DOHH2 (cell line): ENCODE measurements at regions not wholly inside any gene's neighbourhood (a gene's known extent, or its start where the extent isn't known, plus 50 kb on each side); places are given as distances from the start of the nearest gene placed in this dataset.

ENCODE experiments used
- H3F3A ChIP-seq: fragments of 200-600 bp; sonication (generic), shearing (Covaris generic); 2 replicates; pipeline ENCODE4 v1.6.0; 2016; ENCODE audit warnings: antibody characterized with exemption, mild to moderate bottlenecking; ENCODE audit not compliant: control insufficient read depth, insufficient read depth
- H3K27ac ChIP-seq: fragments of 200-600 bp; sonication (generic); 2 replicates; pipeline ENCODE4 v1.5.1; 2014; ENCODE audit warnings: low read depth, mild to moderate bottlenecking, low read length, moderate library complexity
- H3K27me3 ChIP-seq: fragments of 200-600 bp; sonication (generic); 2 replicates; pipeline ENCODE4 v1.6.1; 2014; ENCODE audit warnings: mild to moderate bottlenecking, low read length, mixed read lengths; ENCODE audit not compliant: control insufficient read depth
- H3K36me3 ChIP-seq: fragments of 200-600 bp; sonication (generic); 2 replicates; pipeline ENCODE4 v1.6.1; 2014; ENCODE audit warnings: mild to moderate bottlenecking, low read length, moderate library complexity, mixed read lengths; ENCODE audit not compliant: control insufficient read depth
- H3K4me1 ChIP-seq: fragments of 200-600 bp; sonication (generic); 2 replicates; pipeline ENCODE4 v1.6.1; 2014; ENCODE audit warnings: mild to moderate bottlenecking, low read length, mixed read lengths; ENCODE audit not compliant: control insufficient read depth
- H3K4me2 ChIP-seq: fragments of 200-600 bp; sonication (generic); 2 replicates; pipeline ENCODE4 v1.6.0; 2014; ENCODE audit warnings: mild to moderate bottlenecking, low read length, moderate library complexity
- H3K4me3 ChIP-seq: fragments of 200-600 bp; sonication (generic); 2 replicates; pipeline ENCODE4 v1.5.1; 2014; ENCODE audit warnings: mild to moderate bottlenecking, low read length, mixed read lengths
- H3K79me2 ChIP-seq: fragments of 200-600 bp; sonication (generic); 2 replicates; pipeline ENCODE4 v1.6.1; 2014; ENCODE audit warnings: mild to moderate bottlenecking, low read length, mixed read lengths; ENCODE audit not compliant: control insufficient read depth
- H3K9me2 ChIP-seq: fragments of 200-600 bp; sonication (generic); replicated peaks from 2 replicates; pipeline ENCODE4 v1.6.1; 2014; ENCODE audit warnings: mild to moderate bottlenecking, low read length, mixed read lengths; ENCODE audit not compliant: control insufficient read depth
- H3K9me3 ChIP-seq: fragments of 200-600 bp; sonication (generic); 2 replicates; pipeline ENCODE4 v1.6.1; 2014; ENCODE audit warnings: antibody characterized with exemption, low read length, mixed read lengths; ENCODE audit not compliant: control insufficient read depth, insufficient read depth
- H4K20me1 ChIP-seq: fragments of 200-600 bp; sonication (generic); 2 replicates; pipeline ENCODE4 v1.6.0; 2014; ENCODE audit warnings: low read depth, mild to moderate bottlenecking, antibody characterized with exemption, low read length, moderate library complexity; ENCODE audit not compliant: control insufficient read depth, insufficient read depth
- CTCF ChIP-seq: fragments of 200-600 bp; sonication (generic); IDR thresholded peaks from one replicate; pipeline ENCODE4 v1.5.1; 2014; ENCODE audit warnings: antibody characterized with exemption, mild to moderate bottlenecking, low read depth, low read length; ENCODE audit not compliant: poor library complexity, severe bottlenecking
- EZH2phosphoT487 ChIP-seq: fragments of 200-600 bp; sonication (generic); IDR thresholded peaks from 2 replicates; pipeline ENCODE4 v1.6.1; 2017; ENCODE audit warnings: borderline replicate concordance, mild to moderate bottlenecking, antibody characterized with exemption, low read length, moderate library complexity, mixed read lengths

DNA sequence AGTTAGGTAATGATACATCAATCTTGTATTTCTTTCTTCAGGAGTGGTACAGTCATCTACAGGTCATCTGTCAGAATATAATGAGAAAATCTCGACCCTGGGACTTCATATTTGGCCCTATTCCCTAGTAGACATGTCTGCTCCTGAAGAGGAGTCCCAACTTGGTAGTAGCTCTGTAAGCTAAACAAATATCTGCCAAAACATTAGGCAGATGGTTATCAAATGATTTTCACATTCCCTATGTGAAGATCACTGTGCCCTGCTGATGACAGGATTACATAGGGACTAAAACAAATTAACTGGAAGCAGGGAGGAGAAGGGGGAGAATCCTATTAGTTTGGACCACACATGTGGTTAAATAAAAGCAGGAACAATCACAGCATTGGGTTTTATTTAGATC lies 138.6 kb upstream of the NFIB start:
- Histone ChIP-seq H3K9me3 (no peaks in the 10 kb centered on the region), H3K4me3 (no peak overlapping the region), H4K20me1 (no peaks in the 10 kb centered on the region), H3K4me1 (no peaks in the 10 kb centered on the region), H3K9me2 (no peaks in the 10 kb centered on the region), H3F3A (no peaks in the 10 kb centered on the region), H3K27ac (no peak overlapping the region), H3K36me3 (no peaks in the 10 kb centered on the region), H3K4me2 (no peak overlapping the region), H3K27me3 (no peaks in the 10 kb centered on the region), H3K79me2 (no peaks in the 10 kb centered on the region)
- no peak for TF ChIP-seq CTCF
- no peak for TF ChIP-seq EZH2phosphoT487

- no peak overlapping the region for H3K4me2 ChIP-seq
- no peaks in the 10 kb centered on the region for H3K36me3 ChIP-seq
- no peaks in the 10 kb centered on the region for H3K4me1 ChIP-seq
- no peak overlapping the region for H3K27ac ChIP-seq
- TF ChIP-seq CTCF (no peak), EZH2phosphoT487 (no peak)
- no peaks in the 10 kb centered on the region for H3K9me2 ChIP-seq
- H3K27me3 ChIP-seq: no peaks in the 10 kb centered on the region
- no peaks in the 10 kb centered on the region for H3F3A ChIP-seq
- no peaks in the 10 kb centered on the region for H3K79me2 ChIP-seq
- no peaks in the 10 kb centered on the region for H3K9me3 ChIP-seq
- no peaks in the 10 kb centered on the region for H4K20me1 ChIP-seq
- H3K4me3 ChIP-seq: no peak overlapping the region
These were observed 138.0 kb upstream of the NFIB start for GRCh38 chr9:14451949-14452348.

DNA sequence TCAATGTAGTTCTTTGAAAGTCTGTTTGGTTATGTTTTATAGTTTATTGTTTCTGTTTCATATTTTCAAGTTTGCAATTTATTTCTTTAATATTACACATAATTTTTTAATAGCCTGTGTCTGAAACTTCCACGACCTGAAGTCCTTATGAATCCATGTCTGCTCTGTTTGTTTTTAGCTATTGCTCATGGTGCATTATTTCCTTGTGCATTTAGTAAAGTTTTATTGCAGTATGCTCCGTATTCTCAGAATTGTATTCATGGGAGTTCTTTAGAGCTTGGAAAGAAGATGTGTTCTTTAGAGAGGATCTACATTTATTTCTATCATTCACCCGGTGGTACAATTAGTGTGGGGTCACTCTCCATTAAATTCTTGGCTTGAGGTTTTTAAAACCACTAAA lies 133.2 kb upstream of the NFIB start:
- Histone ChIP-seq H3K27me3 (no peaks in the 10 kb centered on the region), H3K9me2 (no peaks in the 10 kb centered on the region), H3K36me3 (no peaks in the 10 kb centered on the region), H3K79me2 (no peaks in the 10 kb centered on the region), H3K4me1 (no peaks in the 10 kb centered on the region), H3K27ac (no peak overlapping the region), H4K20me1 (no peaks in the 10 kb centered on the region), H3K4me3 (no peak overlapping the region), H3K4me2 (no peak overlapping the region), H3F3A (no peaks in the 10 kb centered on the region), H3K9me3 (no peaks in the 10 kb centered on the region)
- TF ChIP-seq EZH2phosphoT487: no peak
- no peak for TF ChIP-seq CTCF

DNA sequence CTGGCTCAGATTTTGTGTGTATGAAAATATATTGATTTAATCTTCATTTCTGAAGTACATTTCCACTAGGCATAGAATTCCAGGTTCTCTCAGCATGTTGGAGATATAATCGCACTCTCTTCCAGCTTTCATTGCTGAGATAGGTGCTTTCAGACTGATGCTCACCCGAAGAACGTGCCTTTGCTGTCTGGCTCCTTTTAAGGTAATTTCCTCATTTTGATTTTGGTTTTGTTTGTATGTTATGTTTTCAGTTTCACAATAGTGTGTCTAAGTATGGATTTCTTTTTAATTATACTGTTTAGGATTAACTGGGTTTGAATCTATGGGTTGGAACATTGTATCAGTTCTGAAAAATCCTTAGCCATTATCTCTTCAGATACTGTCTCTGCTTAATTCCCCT lies 132.0 kb upstream of the NFIB start:
- TF ChIP-seq EZH2phosphoT487: no peak
- no peak for TF ChIP-seq CTCF
- Histone ChIP-seq H3K79me2 (no peaks in the 10 kb centered on the region), H3K27me3 (no peaks in the 10 kb centered on the region), H3K4me3 (no peak overlapping the region), H3K9me2 (no peaks in the 10 kb centered on the region), H4K20me1 (no peaks in the 10 kb centered on the region), H3F3A (no peaks in the 10 kb centered on the region), H3K9me3 (no peaks in the 10 kb centered on the region), H3K27ac (no peak overlapping the region), H3K36me3 (no peaks in the 10 kb centered on the region), H3K4me1 (no peaks in the 10 kb centered on the region), H3K4me2 (no peak overlapping the region)
